ENCODE measurements at regions not wholly inside any gene's neighbourhood (a gene's known extent, or its start where the extent isn't known, plus 50 kb on each side); places are given as distances from the start of the nearest gene placed in this dataset.

- TF ChIP-seq CTCF (conservative IDR thresholded peaks at IDR 0.05; ENCODE audit: low read depth, low read length) (no peak), EZH2phosphoT487 (IDR thresholded peaks at IDR 0.05; ENCODE audit: borderline replicate concordance, low read length) (no peak), EZH2 (IDR thresholded peaks at IDR 0.05; ENCODE audit: low read length, unreplicated experiment) (no peak)
Observed at GRCh38 chr6:5942591-5942990, 64.1 kb downstream of the NRN1 start.
